CD4-positive, alpha-beta T cell treated with Interleukin-4 for 4 hours (primary cell): ENCODE measurements at regions not wholly inside any gene's neighbourhood (a gene's known extent, or its start where the extent isn't known, plus 50 kb on each side); places are given as distances from the start of the nearest gene placed in this dataset.

ENCODE experiments used
- DNase-seq: peaks from one replicate; pipeline ENCODE4 v3.0.0-alpha.2; 2020

GRCh38 chr11:104652996-104653395 lies 245.3 kb downstream of the CASP12 start:
- DNase-seq: no peak

GRCh38 chr11:104650234-104650633 lies 248.0 kb downstream of the CASP12 start:
- DNase-seq: no peak

- DNase-seq: no peak
These were observed 249.3 kb downstream of the CASP12 start for GRCh38 chr11:104649002-104649401.

- DNase-seq: no peak
These were observed 252.7 kb downstream of the CASP12 start for GRCh38 chr11:104645261-104646222.

GRCh38 chr11:104637662-104638170 lies 260.5 kb downstream of the CASP12 start:
- DNase-seq: no peak

GRCh38 chr11:104633226-104633625 lies 265.0 kb downstream of the CASP12 start:
- no peak for DNase-seq

GRCh38 chr11:104630352-104630751 lies 267.9 kb downstream of the CASP12 start:
- no peak for DNase-seq

- DNase-seq: no peak
These were observed 273.0 kb downstream of the CASP12 start for GRCh38 chr11:104625246-104625645.

GRCh38 chr11:104624021-104624420 lies 274.2 kb downstream of the CASP12 start:
- DNase-seq: no peak

- DNase-seq: no peak
These were observed 274.7 kb downstream of the CASP12 start for GRCh38 chr11:104623518-104623917.

GRCh38 chr11:104620991-104621390 lies 277.3 kb downstream of the CASP12 start:
- no peak for DNase-seq

- DNase-seq: no peak
These were observed 278.5 kb downstream of the CASP12 start for GRCh38 chr11:104619751-104620150.

GRCh38 chr11:104618954-104619353 lies 279.3 kb downstream of the CASP12 start:
- no peak for DNase-seq

- DNase-seq: no peak
These were observed 283.3 kb downstream of the CASP12 start for GRCh38 chr11:104614961-104615360.

- no peak for DNase-seq
These were observed 284.1 kb downstream of the CASP12 start for GRCh38 chr11:104614117-104614680.

GRCh38 chr11:104610635-104611034 lies 287.6 kb downstream of the CASP12 start:
- DNase-seq: no peak

GRCh38 chr11:104609311-104610085 lies 288.8 kb downstream of the CASP12 start:
- peak; percentile 73 for DNase-seq

GRCh38 chr11:104602643-104603042 lies 295.6 kb downstream of the CASP12 start:
- DNase-seq: no peak

- DNase-seq: no peak
These were observed 303.9 kb downstream of the CASP12 start for GRCh38 chr11:104594228-104594958.

GRCh38 chr11:104588970-104589369 lies 309.3 kb downstream of the CASP12 start:
- no peak for DNase-seq

GRCh38 chr11:104588446-104588845 lies 309.8 kb downstream of the CASP12 start:
- DNase-seq: no peak

GRCh38 chr11:104584823-104585222 lies 313.4 kb downstream of the CASP12 start:
- DNase-seq: no peak

GRCh38 chr11:104583857-104584256 lies 314.4 kb downstream of the CASP12 start:
- DNase-seq: no peak
